H9 (cell line): ENCODE measurements at regions not wholly inside any gene's neighbourhood (a gene's known extent, or its start where the extent isn't known, plus 50 kb on each side); places are given as distances from the start of the nearest gene placed in this dataset.

Source experiments
- DNase-seq: peaks from one replicate; pipeline ENCODE4 v3.0.0-alpha.2; 2017
- H2AFZ ChIP-seq: one replicate; pipeline ENCODE4 v1.6.1; 2013; ENCODE audit warnings: mild to moderate bottlenecking, low read length, control low read depth, moderate library complexity
- H2AK5ac ChIP-seq: 2 replicates; pipeline ENCODE4 v1.6.1; 2013; ENCODE audit warnings: low read length, control low read depth, mixed read lengths; ENCODE audit not compliant: insufficient read length
- H2BK120ac ChIP-seq: one replicate; pipeline ENCODE4 v1.6.1; 2013; ENCODE audit warnings: low read depth, mild to moderate bottlenecking, low read length, control low read depth, inconsistent platforms; ENCODE audit not compliant: poor library complexity, severe bottlenecking
- H2BK12ac ChIP-seq: 2 replicates; pipeline ENCODE4 v1.6.1; 2013; ENCODE audit warnings: low read length, control low read depth, mixed read lengths, low read depth; ENCODE audit not compliant: insufficient read length
- H2BK15ac ChIP-seq: 2 replicates; pipeline ENCODE4 v1.6.1; 2013; ENCODE audit warnings: low read depth, low read length, control low read depth
- H2BK20ac ChIP-seq: one replicate; pipeline ENCODE4 v1.6.1; 2013; ENCODE audit warnings: low read depth, mild to moderate bottlenecking, low read length, control low read depth, inconsistent platforms; ENCODE audit not compliant: poor library complexity, severe bottlenecking
- H2BK5ac ChIP-seq: 2 replicates; pipeline ENCODE4 v1.6.1; 2013; ENCODE audit warnings: low read length, control low read depth, mixed read lengths; ENCODE audit not compliant: insufficient read length
- H3K14ac ChIP-seq: 2 replicates; pipeline ENCODE4 v1.6.1; 2013; ENCODE audit warnings: low read length, control low read depth; ENCODE audit not compliant: insufficient read depth
- H3K18ac ChIP-seq: 2 replicates; pipeline ENCODE4 v1.6.1; 2013; ENCODE audit warnings: low read depth, mild to moderate bottlenecking, mixed read lengths, low read length, control low read depth; ENCODE audit not compliant: insufficient read length
- H3K23ac ChIP-seq: 2 replicates; pipeline ENCODE4 v1.6.1; 2013; ENCODE audit warnings: low read length, control low read depth, mixed read lengths, low read depth; ENCODE audit not compliant: insufficient read length
- H3K23me2 ChIP-seq: 2 replicates; pipeline ENCODE4 v1.6.1; 2013; ENCODE audit warnings: low read depth, mild to moderate bottlenecking, mixed read lengths, low read length, control low read depth; ENCODE audit not compliant: insufficient read length, poor library complexity, severe bottlenecking
- H3K27ac ChIP-seq: 2 replicates; pipeline ENCODE4 v1.5.1; 2013; ENCODE audit warnings: low read length, control low read depth, mixed read lengths, low read depth; ENCODE audit not compliant: insufficient read length
- H3K27me3 ChIP-seq: 2 replicates; pipeline ENCODE4 v1.6.1; 2013; ENCODE audit warnings: low read length, control low read depth, inconsistent platforms; ENCODE audit not compliant: insufficient read depth
- H3K4ac ChIP-seq: 2 replicates; pipeline ENCODE4 v1.6.1; 2013; ENCODE audit warnings: low read depth, mild to moderate bottlenecking, control low read depth, inconsistent platforms, low read length, moderate library complexity
- H3K4me1 ChIP-seq: 2 replicates; pipeline ENCODE4 v1.6.1; 2013; ENCODE audit warnings: low read length, control low read depth, inconsistent platforms; ENCODE audit not compliant: insufficient read depth
- H3K4me2 ChIP-seq: 2 replicates; pipeline ENCODE4 v1.6.1; 2013; ENCODE audit warnings: low read length, control low read depth, mixed read lengths; ENCODE audit not compliant: insufficient read length, insufficient read depth
- H3K56ac ChIP-seq: 2 replicates; pipeline ENCODE4 v1.6.1; 2013; ENCODE audit warnings: low read depth, mild to moderate bottlenecking, mixed read lengths, low read length, control low read depth; ENCODE audit not compliant: insufficient read length
- H3K79me1 ChIP-seq: 2 replicates; pipeline ENCODE4 v1.6.1; 2013; ENCODE audit warnings: low read depth, mild to moderate bottlenecking, moderate library complexity, low read length, control low read depth, inconsistent platforms; ENCODE audit not compliant: insufficient read depth, poor library complexity, severe bottlenecking
- H3K79me2 ChIP-seq: 2 replicates; pipeline ENCODE4 v1.6.1; 2013; ENCODE audit warnings: low read length, control low read depth, inconsistent platforms; ENCODE audit not compliant: insufficient read depth
- H3K9ac ChIP-seq: 2 replicates; pipeline ENCODE4 v1.6.1; 2013; ENCODE audit warnings: low read length, control low read depth, mixed read lengths; ENCODE audit not compliant: insufficient read length; ENCODE audit errors: extremely low read depth
- H3K9me3 ChIP-seq: one replicate; pipeline ENCODE4 v1.6.1; 2013; ENCODE audit warnings: low read depth, low read length, inconsistent platforms; ENCODE audit not compliant: control insufficient read depth
- H3T11ph ChIP-seq: one replicate; pipeline ENCODE4 v1.6.1; 2013; ENCODE audit warnings: mild to moderate bottlenecking, low read length, control low read depth, inconsistent platforms
- H4K20me1 ChIP-seq: one replicate; pipeline ENCODE4 v1.6.1; 2013; ENCODE audit not compliant: control insufficient read depth, insufficient read length, insufficient read depth
- H4K5ac ChIP-seq: 2 replicates; pipeline ENCODE4 v1.6.1; 2013; ENCODE audit warnings: low read depth, mild to moderate bottlenecking, mixed read lengths, low read length, control low read depth; ENCODE audit not compliant: insufficient read length
- H4K8ac ChIP-seq: replicated peaks from 2 replicates; pipeline ENCODE4 v1.6.1; 2013; ENCODE audit warnings: low read length, control low read depth, mixed read lengths, low read depth; ENCODE audit not compliant: insufficient read length
- H4K91ac ChIP-seq: 2 replicates; pipeline ENCODE4 v1.6.1; 2013; ENCODE audit warnings: low read depth, mild to moderate bottlenecking, moderate library complexity, mixed read lengths, low read length, control low read depth; ENCODE audit not compliant: insufficient read length
- H3K27ac Mint-ChIP-seq, 3 experiments: 2 replicates in 2 of 3; 3 replicates in 1 of 3; pipeline ENCODE4 v1.8.0; 2020 to 2021; ENCODE audit warnings: mixed read lengths in 3 of 3, mild to moderate bottlenecking in 1 of 3, moderate library complexity in 1 of 3
- H3K27me3 Mint-ChIP-seq: 2 replicates; pipeline ENCODE4 v1.8.0; 2021; ENCODE audit warnings: low read depth, mild to moderate bottlenecking, moderate library complexity, mixed read lengths
- H3K36me3 Mint-ChIP-seq, 3 experiments: 2 replicates in 2 of 3; 3 replicates in 1 of 3; pipeline ENCODE4 v1.8.0; 2020 to 2021; ENCODE audit warnings: low read depth in 3 of 3, mixed read lengths in 3 of 3; ENCODE audit not compliant: insufficient read depth in 1 of 3
- H3K4me1 Mint-ChIP-seq, 2 experiments: 2 replicates each; pipeline ENCODE4 v1.8.0; 2020; ENCODE audit warnings: mixed read lengths in 2 of 2
- H3K4me3 Mint-ChIP-seq, 2 experiments: 2 replicates in 1 of 2; 3 replicates in 1 of 2; pipeline ENCODE4 v1.8.0; 2020 to 2021; ENCODE audit warnings: mild to moderate bottlenecking in 2 of 2, mixed read lengths in 2 of 2, moderate library complexity in 1 of 2
- H3K9me3 Mint-ChIP-seq, 2 experiments: 2 replicates in 1 of 2; 3 replicates in 1 of 2; pipeline ENCODE4 v1.8.0; 2020; ENCODE audit warnings: mild to moderate bottlenecking in 2 of 2, mixed read lengths in 2 of 2, moderate library complexity in 1 of 2
- WGBS: extraction: QIAGEN DNeasy Blood & Tissue Kit; methylation state at CpG from one replicate; pipeline ENCODE4 v1.1.7; 2013; ENCODE audit warnings: missing lambda C conversion rate, low lambda C conversion rate, mixed read lengths; ENCODE audit not compliant: insufficient read length; ENCODE audit errors: extremely low coverage; 5-methylcytosine and 5-hydroxymethylcytosine counted together
- TF ChIP-seq, protein P1 (sequence below): fragments of 200-600 bp; sonication (generic); conservative IDR thresholded peaks from 3 replicates; pipeline ENCODE4 v1.8.0; 2021; ENCODE audit warnings: antibody characterized with exemption, mild to moderate bottlenecking

DNA sequence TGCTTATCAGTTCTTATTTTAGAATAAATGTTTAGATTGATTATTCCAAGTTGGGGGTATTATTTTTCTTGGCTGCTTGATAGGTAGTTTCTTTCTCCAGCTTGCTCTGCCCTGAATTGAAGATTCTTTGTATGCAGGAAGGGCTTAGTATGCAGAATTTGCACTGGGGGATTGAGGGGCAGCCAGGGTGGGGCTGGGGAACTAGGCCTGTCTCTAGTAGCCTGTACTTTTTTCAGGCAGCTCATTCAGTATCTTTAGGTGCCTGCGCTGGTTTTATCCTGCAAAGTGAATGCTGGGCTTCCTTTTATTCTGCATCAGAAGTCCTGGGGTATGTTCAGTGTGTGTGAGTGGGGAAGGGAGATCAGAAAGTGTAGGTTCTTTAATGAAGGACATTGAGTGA is 228.3 kb upstream of the ELL2 start:
- H3K9me3 ChIP-seq, result no peaks in the 10 kb centered on the region
- H4K8ac ChIP-seq, result no peak overlapping the region
- no peak overlapping the region for H4K5ac ChIP-seq
- no peak overlapping the region for H2AK5ac ChIP-seq
- no peak overlapping the region for H3K18ac ChIP-seq
- H3K27me3 ChIP-seq, result no peaks in the 10 kb centered on the region
- no peaks in the 10 kb centered on the region for H3K79me2 ChIP-seq
- no peak overlapping the region for H2AFZ ChIP-seq
- H3T11ph ChIP-seq, result no peak overlapping the region
- no peaks in the 10 kb centered on the region for H3K27me3 Mint-ChIP-seq
- H2BK20ac ChIP-seq, result no peak overlapping the region
- H3K56ac ChIP-seq, result no peak overlapping the region
- H3K4me3 Mint-ChIP-seq, result no peak overlapping the region
- no peaks in the 10 kb centered on the region for H3K4me1 ChIP-seq
- H3K9me3 Mint-ChIP-seq, result peaks cover 4 to 8% of the 10 kb centered on the region in 2 experiments; a peak in 4 of 5 replicates
- H3K27ac ChIP-seq, result no peak overlapping the region
- WGBS, result no CpG with 5 or more reads among the region's 1 CpG
- peak overlapping the region in 2 of 3 experiments; percentile 31 to 86; a peak in 2 of 7 replicates for H3K27ac Mint-ChIP-seq
- H3K79me1 ChIP-seq, result no peaks in the 10 kb centered on the region
- H2BK5ac ChIP-seq, result no peak overlapping the region
- H3K4me2 ChIP-seq, result no peak overlapping the region
- no peak overlapping the region for H3K23ac ChIP-seq
- H2BK15ac ChIP-seq, result no peak overlapping the region
- no peak overlapping the region for H2BK12ac ChIP-seq
- peaks cover 14 to 21% of the 10 kb centered on the region in 2 experiments for H3K4me1 Mint-ChIP-seq
- H3K14ac ChIP-seq, result no peak overlapping the region
- peaks cover 0 to 9% (median 1%) of the 10 kb centered on the region in 3 experiments; a peak in 3 of 7 replicates for H3K36me3 Mint-ChIP-seq
- no peak overlapping the region for H4K91ac ChIP-seq
- no peak overlapping the region for H2BK120ac ChIP-seq
- no peaks in the 10 kb centered on the region for H3K23me2 ChIP-seq
- H3K4ac ChIP-seq, result no peak overlapping the region
- TF ChIP-seq, protein P1, sequence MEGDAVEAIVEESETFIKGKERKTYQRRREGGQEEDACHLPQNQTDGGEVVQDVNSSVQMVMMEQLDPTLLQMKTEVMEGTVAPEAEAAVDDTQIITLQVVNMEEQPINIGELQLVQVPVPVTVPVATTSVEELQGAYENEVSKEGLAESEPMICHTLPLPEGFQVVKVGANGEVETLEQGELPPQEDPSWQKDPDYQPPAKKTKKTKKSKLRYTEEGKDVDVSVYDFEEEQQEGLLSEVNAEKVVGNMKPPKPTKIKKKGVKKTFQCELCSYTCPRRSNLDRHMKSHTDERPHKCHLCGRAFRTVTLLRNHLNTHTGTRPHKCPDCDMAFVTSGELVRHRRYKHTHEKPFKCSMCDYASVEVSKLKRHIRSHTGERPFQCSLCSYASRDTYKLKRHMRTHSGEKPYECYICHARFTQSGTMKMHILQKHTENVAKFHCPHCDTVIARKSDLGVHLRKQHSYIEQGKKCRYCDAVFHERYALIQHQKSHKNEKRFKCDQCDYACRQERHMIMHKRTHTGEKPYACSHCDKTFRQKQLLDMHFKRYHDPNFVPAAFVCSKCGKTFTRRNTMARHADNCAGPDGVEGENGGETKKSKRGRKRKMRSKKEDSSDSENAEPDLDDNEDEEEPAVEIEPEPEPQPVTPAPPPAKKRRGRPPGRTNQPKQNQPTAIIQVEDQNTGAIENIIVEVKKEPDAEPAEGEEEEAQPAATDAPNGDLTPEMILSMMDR, result no peak
- no peak overlapping the region for H3K9ac ChIP-seq
- no peak for DNase-seq
- H4K20me1 ChIP-seq, result no peaks in the 10 kb centered on the region
